ENCODE measurements at regions not wholly inside any gene's neighbourhood (a gene's known extent, or its start where the extent isn't known, plus 50 kb on each side); places are given as distances from the start of the nearest gene placed in this dataset.

- TF ChIP-seq GTF3C2 (IDR thresholded peaks at IDR 0.05; ENCODE audit: borderline replicate concordance, extremely low read depth, insufficient read length), result no peak
- TF ChIP-seq ZNF639 (CRISPR knock-in tag; conservative IDR thresholded peaks at IDR 0.05 in 1 of 2, IDR thresholded peaks at IDR 0.05 in 1 of 2), result no peak
- no peak for TF ChIP-seq ZC3H4 (CRISPR knock-in tag; IDR thresholded peaks at IDR 0.05; ENCODE audit: borderline replicate concordance)
- TF ChIP-seq ZNF165 (CRISPR knock-in tag; IDR thresholded peaks at IDR 0.05; ENCODE audit: borderline replicate concordance), result no peak
- no peak for TF ChIP-seq MIER1 (IDR thresholded peaks at IDR 0.05; ENCODE audit: low read depth)
- no peak for TF ChIP-seq SFPQ (IDR thresholded peaks at IDR 0.05; ENCODE audit: low read depth, low read length)
- 0 out of 2 replicates have a peak, but pooled peaks have one; percentile 57 for TF ChIP-seq LCOR (CRISPR knock-in tag; IDR thresholded peaks at IDR 0.05)
- TF ChIP-seq ATF7 (IDR thresholded peaks at IDR 0.05), result no peak; the same call in 1 of the 2 replicates
- TF ChIP-seq HDAC3 (IDR thresholded peaks at IDR 0.05; ENCODE audit: borderline replicate concordance, partially characterized antibody), result peak; percentile 49
- no peak for TF ChIP-seq ZNF699 (CRISPR knock-in tag; IDR thresholded peaks at IDR 0.05; ENCODE audit: insufficient replicate concordance)
- 0 out of 2 replicates have a peak, but pooled peaks have one; percentile 30 for TF ChIP-seq HDAC2 (IDR thresholded peaks at IDR 0.05)
- TF ChIP-seq RBM39 (optimal IDR thresholded peaks at IDR 0.05; ENCODE audit: low read depth, low read length), result no peak
- no peak for TF ChIP-seq ZKSCAN1 (IDR thresholded peaks at IDR 0.05; ENCODE audit: low read depth, low read length)
- TF ChIP-seq ELF1 (tag; IDR thresholded peaks at IDR 0.05), result peak; percentile 24; the same call in 1 of the 2 replicates
- peak; percentile 47; the same call in 1 of the 2 replicates for TF ChIP-seq ZNF311 (CRISPR knock-in tag; IDR thresholded peaks at IDR 0.05)
- no peak for TF ChIP-seq E2F5 (CRISPR knock-in tag; IDR thresholded peaks at IDR 0.05)
- TF ChIP-seq ZNF57 (CRISPR knock-in tag; IDR thresholded peaks at IDR 0.05), result no peak
- TF ChIP-seq FOSL1 (tag; conservative IDR thresholded peaks at IDR 0.05), result peak; percentile 93
- peak; percentile 16; the same call in 1 of the 2 replicates for TF ChIP-seq SMARCA5 (IDR thresholded peaks at IDR 0.05)
- no peak for TF ChIP-seq POLR3G (IDR thresholded peaks at IDR 0.05; ENCODE audit: extremely low read depth, insufficient read length, insufficient replicate concordance)
- no peak for TF ChIP-seq ZNF175 (CRISPR knock-in tag; IDR thresholded peaks at IDR 0.05; ENCODE audit: low read depth)
Observed at GRCh38 chr5:142446131-142446959, 121.5 kb upstream of the SPRY4 start (continued).

Measured in K562 (cell line).